H1 (cell line): ENCODE measurements at regions not wholly inside any gene's neighbourhood (a gene's known extent, or its start where the extent isn't known, plus 50 kb on each side); places are given as distances from the start of the nearest gene placed in this dataset.

Source experiments
- CTCF ChIA-PET: fragments of 300-600 bp; sonication (Branson Sonifier 250); formaldehyde crosslinking; loops from one replicate; lab custom pipeline; 2021; ENCODE audit not compliant: partially characterized antibody; lab: Charles Lee
- POLR2A ChIA-PET: fragments of 300-600 bp; sonication (Branson Sonifier 250); formaldehyde crosslinking; loops from one replicate; lab custom pipeline; 2021; ENCODE audit warnings: inconsistent platforms; ENCODE audit not compliant: partially characterized antibody; lab: Charles Lee
- DNase-seq, 2 experiments: peaks; one replicate each; pipeline versions ENCODE4 v3.0.0 to v3.0.0-alpha.2; 2010 to 2022; ENCODE audit warnings: low spot score in 2 of 2, low read depth in 1 of 2, mixed read lengths in 1 of 2
- FAIRE-seq: peaks from 2 replicates; lab custom pipeline; 2011; peaks lifted over from hg19 to GRCh38; lab: Jason Lieb, UNC
- H2AFZ ChIP-seq: 2 replicates; pipeline ENCODE4 v1.8.1; 2012; ENCODE audit warnings: low read length, inconsistent platforms
- H2AK5ac ChIP-seq: 2 replicates; pipeline ENCODE4 v1.6.1; 2013; ENCODE audit warnings: low read depth, low read length
- H2BK120ac ChIP-seq: replicated peaks from 2 replicates; pipeline ENCODE3; 2013; ENCODE audit warnings: low read depth, low read length, inconsistent platforms
- H2BK12ac ChIP-seq: 2 replicates; pipeline ENCODE4 v1.6.1; 2013; ENCODE audit warnings: low read depth, low read length
- H2BK15ac ChIP-seq: 2 replicates; pipeline ENCODE4 v1.6.1; 2013; ENCODE audit warnings: low read length
- H2BK20ac ChIP-seq: 2 replicates; pipeline ENCODE4 v1.6.1; 2013; ENCODE audit warnings: low read length
- H2BK5ac ChIP-seq: 2 replicates; pipeline ENCODE4 v1.6.1; 2013; ENCODE audit warnings: low read depth, low read length
- H3K14ac ChIP-seq: 2 replicates; pipeline ENCODE4 v1.6.1; 2013; ENCODE audit warnings: inconsistent platforms; ENCODE audit not compliant: insufficient read length
- H3K18ac ChIP-seq: 2 replicates; pipeline ENCODE4 v1.6.1; 2013; ENCODE audit warnings: low read length; ENCODE audit errors: extremely low read depth
- H3K23ac ChIP-seq: 2 replicates; pipeline ENCODE4 v1.6.1; 2013; ENCODE audit warnings: inconsistent platforms; ENCODE audit not compliant: insufficient read length
- H3K23me2 ChIP-seq: 2 replicates; pipeline ENCODE4 v1.6.1; 2013; ENCODE audit warnings: low read depth, low read length
- H3K27ac ChIP-seq: 2 replicates; pipeline ENCODE4 v1.6.1; 2011; ENCODE audit warnings: low read depth, low read length, inconsistent platforms
- H3K27me3 ChIP-seq, 4 experiments: replicated peaks in 1 of 4; 1 replicate in 1 of 4; 2 replicates in 3 of 4; pipeline versions ENCODE4 v1.6.1 to v1.8.1; 2011 to 2013; ENCODE audit warnings: low read length in 3 of 4, mild to moderate bottlenecking in 3 of 4, inconsistent platforms in 2 of 4, mixed read lengths in 2 of 4, moderate library complexity in 1 of 4; ENCODE audit not compliant: control insufficient read depth in 3 of 4, insufficient read depth in 3 of 4; ENCODE audit errors: extremely low read depth in 1 of 4
- H3K36me3 ChIP-seq, 4 experiments: 2 replicates each; pipeline versions ENCODE4 v1.6.1 to v1.8.1; 2011 to 2013; ENCODE audit warnings: mild to moderate bottlenecking in 4 of 4, low read length in 3 of 4, moderate library complexity in 2 of 4, control low read depth in 1 of 4, inconsistent platforms in 1 of 4; ENCODE audit not compliant: insufficient read depth in 4 of 4, control insufficient read depth in 2 of 4
- H3K4ac ChIP-seq: replicated peaks from 2 replicates; pipeline ENCODE3; 2013; ENCODE audit warnings: low read length, low read depth, mixed read lengths, inconsistent platforms; ENCODE audit not compliant: insufficient read length
- H3K4me1 ChIP-seq, 4 experiments: replicated peaks in 1 of 4; 1 replicate in 1 of 4; 2 replicates in 3 of 4; pipeline versions ENCODE4 v1.6.1 to v1.8.1; 2011 to 2013; ENCODE audit warnings: low read length in 3 of 4, inconsistent platforms in 2 of 4, mixed read lengths in 1 of 4; ENCODE audit not compliant: insufficient read depth in 4 of 4, control insufficient read depth in 3 of 4
- H3K4me2 ChIP-seq, 2 experiments: 2 replicates each; pipeline versions ENCODE4 v1.6.1 to v1.8.1; 2011 to 2013; ENCODE audit warnings: low read depth in 2 of 2, low read length in 2 of 2, control low read depth in 1 of 2, inconsistent platforms in 1 of 2, mild to moderate bottlenecking in 1 of 2; ENCODE audit not compliant: insufficient read depth in 1 of 2
- H3K4me3 ChIP-seq, 4 experiments: fragments of 200-600, 300-600 bp in 1 of 4; sonication (generic), shearing (Covaris generic), sonication (Bioruptor Twin) in 1 of 4; 2 replicates each; pipeline versions ENCODE4 v1.5.1 to v1.8.1; 2011 to 2016; ENCODE audit warnings: low read length in 4 of 4, low read depth in 3 of 4, control low read depth in 2 of 4, inconsistent platforms in 2 of 4, mild to moderate bottlenecking in 2 of 4, mixed read lengths in 1 of 4, moderate library complexity in 1 of 4; ENCODE audit not compliant: insufficient read depth in 2 of 4; ENCODE audit errors: extremely low read depth in 1 of 4
- H3K56ac ChIP-seq: replicated peaks from 2 replicates; pipeline ENCODE3; 2013; ENCODE audit warnings: low read depth, mild to moderate bottlenecking, mixed read lengths, low read length, inconsistent platforms; ENCODE audit not compliant: insufficient read length
- H3K79me1 ChIP-seq: 2 replicates; pipeline ENCODE4 v1.6.1; 2013; ENCODE audit warnings: low read depth, low read length, control low read depth
- H3K79me2 ChIP-seq, 2 experiments: 2 replicates each; pipeline versions ENCODE4 v1.6.1 to v1.8.1; 2012 to 2013; ENCODE audit warnings: low read length in 2 of 2, mild to moderate bottlenecking in 2 of 2, inconsistent platforms in 1 of 2; ENCODE audit not compliant: insufficient read depth in 2 of 2, control insufficient read depth in 1 of 2
- H3K9ac ChIP-seq, 4 experiments: replicated peaks in 1 of 4; 1 replicate in 1 of 4; 2 replicates in 3 of 4; pipeline versions ENCODE4 v1.6.1 to v1.8.1; 2011 to 2013; ENCODE audit warnings: low read depth in 3 of 4, low read length in 3 of 4, control low read depth in 2 of 4, mild to moderate bottlenecking in 2 of 4, moderate library complexity in 2 of 4, inconsistent platforms in 1 of 4; ENCODE audit errors: extremely low read depth in 1 of 4
- H3K9me3 ChIP-seq, 2 experiments: 2 replicates each; pipeline versions ENCODE4 v1.6.1 to v1.8.1; 2012 to 2013; ENCODE audit warnings: mild to moderate bottlenecking in 2 of 2, moderate library complexity in 2 of 2, control low read depth in 1 of 2, inconsistent platforms in 1 of 2, low read depth in 1 of 2, low read length in 1 of 2, mixed read lengths in 1 of 2; ENCODE audit not compliant: insufficient read depth in 2 of 2
- H4K20me1 ChIP-seq, 2 experiments: replicated peaks in 1 of 2; 2 replicates each; pipeline versions ENCODE3 to v1.8.1; 2011 to 2013; ENCODE audit warnings: inconsistent platforms in 2 of 2, low read length in 2 of 2, mild to moderate bottlenecking in 1 of 2; ENCODE audit not compliant: insufficient read depth in 2 of 2, control insufficient read depth in 1 of 2
- H4K5ac ChIP-seq: 2 replicates; pipeline ENCODE4 v1.6.1; 2013; ENCODE audit warnings: low read length, low read depth, mixed read lengths, inconsistent platforms; ENCODE audit not compliant: insufficient read length
- H4K8ac ChIP-seq: 2 replicates; pipeline ENCODE4 v1.8.0; 2013; ENCODE audit warnings: mild to moderate bottlenecking, moderate library complexity, low read length, inconsistent platforms; ENCODE audit not compliant: insufficient read depth; ENCODE audit errors: extremely low read depth
- H4K91ac ChIP-seq: replicated peaks from 2 replicates; pipeline ENCODE3; 2013; ENCODE audit warnings: low read length, mixed read lengths, inconsistent platforms; ENCODE audit not compliant: insufficient read length
- ATF2 ChIP-seq: IDR thresholded peaks from 2 replicates; pipeline ENCODE4 v1.6.1; 2012; ENCODE audit warnings: low read length, inconsistent platforms
- CEBPB ChIP-seq: IDR thresholded peaks from 2 replicates; pipeline ENCODE4 v1.6.1; 2012; ENCODE audit warnings: low read depth, low read length
- CHD2 ChIP-seq: IDR thresholded peaks from 2 replicates; pipeline ENCODE4 v1.6.1; 2012; ENCODE audit warnings: low read length, improper control_type of control experiment
- GTF2F1 ChIP-seq: IDR thresholded peaks from 2 replicates; pipeline ENCODE4 v1.6.1; 2012; ENCODE audit warnings: low read depth, low read length, improper control_type of control experiment, borderline replicate concordance
- KDM1A ChIP-seq: fragments of 200-600, 300-600 bp; sonication (generic); IDR thresholded peaks from 2 replicates; pipeline ENCODE4 v1.7.1; 2016; ENCODE audit warnings: mild to moderate bottlenecking, low read length, borderline replicate concordance
- PHF8 ChIP-seq: fragments of 200-600 bp; sonication (generic); conservative IDR thresholded peaks from 2 replicates; pipeline ENCODE4 v1.7.1; 2012; ENCODE audit warnings: low read depth, mild to moderate bottlenecking, inconsistent platforms, low read length, moderate library complexity
- POLR2AphosphoS5 ChIP-seq: IDR thresholded peaks from 2 replicates; pipeline ENCODE4 v1.6.1; 2011; ENCODE audit warnings: low read depth, low read length
- RXRA ChIP-seq: IDR thresholded peaks from 2 replicates; pipeline ENCODE4 v1.6.1; 2011; ENCODE audit warnings: low read depth, mild to moderate bottlenecking, low read length, moderate library complexity; ENCODE audit not compliant: insufficient read depth
- SRF ChIP-seq: IDR thresholded peaks from 2 replicates; pipeline ENCODE4 v1.6.1; 2011; ENCODE audit warnings: mild to moderate bottlenecking, low read depth, low read length, moderate library complexity
- TBP ChIP-seq: IDR thresholded peaks from 2 replicates; pipeline ENCODE4 v1.6.1; 2011; ENCODE audit warnings: low read depth, low read length, improper control_type of control experiment
- WGBS, 2 experiments: shearing (Covaris generic) in 1 of 2; methylation state at CpG; one replicate each; pipeline versions ENCODE4 v1.1.6 to v1.1.7; 2013 to 2015; ENCODE audit warnings: low lambda C conversion rate in 2 of 2, mixed read lengths in 2 of 2, inconsistent platforms in 1 of 2, low coverage in 1 of 2, missing lambda C conversion rate in 1 of 2; ENCODE audit not compliant: insufficient replicate concordance in 2 of 2, insufficient coverage in 1 of 2, insufficient read length in 1 of 2; ENCODE audit errors: extremely low coverage in 1 of 2, missing lambda C conversion rate in 1 of 2; 5-methylcytosine and 5-hydroxymethylcytosine counted together
- TF ChIP-seq, protein P1 (sequence below): IDR thresholded peaks from 2 replicates; pipeline ENCODE4 v1.6.1; 2011; ENCODE audit warnings: low read depth, mild to moderate bottlenecking, low read length; ENCODE audit not compliant: insufficient read depth

GRCh38 chr17:5888811-5889210 is 181.4 kb upstream of the WSCD1 start:
- H3K4ac ChIP-seq: no peak overlapping the region
- H3K4me2 ChIP-seq: no peak overlapping the region
- H4K8ac ChIP-seq: no peak overlapping the region
- H2BK120ac ChIP-seq: no peak overlapping the region
- no peak for DNase-seq
- H3K18ac ChIP-seq: no peak overlapping the region
- H2BK20ac ChIP-seq: peak overlapping the region; percentile 16; the same call in 1 of the 2 replicates
- H2AK5ac ChIP-seq: no peak overlapping the region
- no peaks in the 10 kb centered on the region for H3K79me1 ChIP-seq
- FAIRE-seq: no peak
- H2BK12ac ChIP-seq: no peak overlapping the region
- H3K36me3 ChIP-seq: no peaks in the 10 kb centered on the region
- no peak overlapping the region for H4K91ac ChIP-seq
- H3K23me2 ChIP-seq: no peaks in the 10 kb centered on the region
- H3K4me3 ChIP-seq: no peak overlapping the region
- H3K27ac ChIP-seq: no peak overlapping the region
- H3K56ac ChIP-seq: no peak overlapping the region
- H3K9ac ChIP-seq: no peak overlapping the region
- no peak overlapping the region for H2AFZ ChIP-seq
- no peaks in the 10 kb centered on the region for H4K20me1 ChIP-seq
- no peak overlapping the region for H3K23ac ChIP-seq
- H2BK15ac ChIP-seq: no peak overlapping the region; the same call in 1 of the 2 replicates
- no peaks in the 10 kb centered on the region for H3K79me2 ChIP-seq
- 88% methylated on average over 2 of the region's 2 CpGs; no CpG with 5 or more reads in 1 of the 2 experiments for WGBS, 2 experiments
- H3K27me3 ChIP-seq: no peaks in the 10 kb centered on the region; a peak in 1 of 7 replicates
- no peak overlapping the region for H4K5ac ChIP-seq
- CTCF ChIA-PET: interaction anchor here (1.0 kb wide), 1 partner anchor 10 kb away, joined by 3 read pairs; no protein-coding TSS in a partner anchor
- no peak overlapping the region for H2BK5ac ChIP-seq
- H3K9me3 ChIP-seq: peaks cover 4 to 8% of the 10 kb centered on the region in 2 experiments
- no peak overlapping the region for H3K14ac ChIP-seq
- H3K4me1 ChIP-seq: peaks cover 0 to 5% (median 5%) of the 10 kb centered on the region in 4 experiments; a peak in 4 of 7 replicates
- POLR2A ChIA-PET: no interaction called here
- TF ChIP-seq CEBPB: no peak
- TF ChIP-seq GTF2F1: no peak
- TF ChIP-seq ATF2: no peak
- TF ChIP-seq POLR2AphosphoS5: no peak
- no peak for TF ChIP-seq CHD2
- no peak for TF ChIP-seq SRF
- no peak for TF ChIP-seq TBP
- TF ChIP-seq, protein P1, sequence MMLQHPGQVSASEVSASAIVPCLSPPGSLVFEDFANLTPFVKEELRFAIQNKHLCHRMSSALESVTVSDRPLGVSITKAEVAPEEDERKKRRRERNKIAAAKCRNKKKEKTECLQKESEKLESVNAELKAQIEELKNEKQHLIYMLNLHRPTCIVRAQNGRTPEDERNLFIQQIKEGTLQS: no peak
- TF ChIP-seq RXRA: no peak
- no peak for TF ChIP-seq PHF8
- TF ChIP-seq KDM1A: no peak
